Stimulated activated CD4-positive, alpha-beta T cell treated with anti-CD3 and anti-CD28 coated beads, Interleukin-4, amount 100 ng/mL, for 24 hours (primary cell): ENCODE measurements at regions not wholly inside any gene's neighbourhood (a gene's known extent, or its start where the extent isn't known, plus 50 kb on each side); places are given as distances from the start of the nearest gene placed in this dataset.
"Not testable (repeated sequence)": the region's sequence is repeated elsewhere in the genome, so short reads cannot be mapped to it uniquely, and the experiment has no call there.

Source experiments
- DNase-seq: peaks from one replicate; pipeline ENCODE4 v3.0.0-alpha.2; 2020

DNA sequence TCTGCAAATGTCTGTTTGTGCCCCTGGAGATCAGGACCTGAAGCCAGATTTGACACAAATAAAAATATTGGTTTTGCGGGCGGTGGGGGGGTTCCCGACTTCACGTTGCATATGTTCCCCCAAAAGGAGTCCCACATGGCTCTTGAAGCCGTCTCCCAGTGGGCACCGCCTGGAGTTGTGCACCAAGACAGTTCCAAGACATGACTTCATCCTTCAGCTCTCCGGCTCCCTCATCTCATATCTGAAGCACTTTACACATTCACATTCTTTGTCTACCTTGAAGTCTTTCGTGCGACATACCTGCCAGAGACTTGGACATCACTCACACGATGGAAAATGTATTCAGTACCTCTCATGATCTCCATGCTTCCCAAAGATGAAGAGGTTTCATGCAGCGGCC, 362.8 kb upstream of the FOXK1 start:
- no peak for DNase-seq

- no peak for DNase-seq
Observed at GRCh38 chr7:4325732-4326131, 356.4 kb upstream of the FOXK1 start.

DNA sequence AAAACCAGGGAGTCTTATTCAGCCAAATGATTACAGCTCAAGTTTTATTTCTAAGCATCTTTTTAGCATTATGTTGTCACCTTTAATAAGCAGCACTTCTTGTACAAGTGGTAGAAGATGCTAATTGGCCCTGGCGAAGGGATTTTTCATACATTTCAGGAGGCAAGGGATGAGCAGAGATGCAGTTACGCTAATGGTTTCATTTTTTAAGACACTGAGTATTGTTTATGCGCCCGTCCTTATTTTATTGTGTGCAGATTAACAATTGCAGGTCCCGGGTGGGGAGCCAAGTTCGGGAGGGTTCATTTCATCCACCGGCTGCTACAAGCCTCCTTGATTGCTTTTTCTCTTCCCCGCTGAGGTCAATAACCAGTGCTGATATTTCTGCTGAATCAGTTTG, 350.4 kb upstream of the FOXK1 start:
- no peak for DNase-seq

DNA sequence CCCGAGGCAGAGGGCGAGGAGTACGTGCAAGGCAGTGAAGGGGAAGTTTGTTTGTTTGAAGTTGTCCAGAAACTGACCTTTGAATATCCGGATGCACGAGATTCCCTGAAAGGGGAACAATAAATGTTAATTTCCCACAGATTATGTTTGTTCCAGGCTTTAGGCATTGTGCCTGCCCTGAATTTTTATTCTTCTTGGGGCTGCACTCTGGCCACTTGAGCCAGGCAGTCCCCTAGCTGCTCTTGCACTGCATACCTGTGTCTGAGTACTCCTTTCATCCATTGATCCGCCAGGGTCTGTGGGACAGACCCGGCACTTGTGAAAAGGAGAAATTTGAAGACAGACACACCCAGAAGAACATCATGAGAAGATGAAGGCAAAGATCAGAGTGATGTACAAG, 343.5 kb upstream of the FOXK1 start:
- no peak for DNase-seq

GRCh38 chr7:4343272-4344247, 338.5 kb upstream of the FOXK1 start:
- no peak for DNase-seq

GRCh38 chr7:4345004-4345403, 337.1 kb upstream of the FOXK1 start:
- no peak for DNase-seq

- no peak for DNase-seq
Observed at GRCh38 chr7:4352069-4352468, 330.0 kb upstream of the FOXK1 start.

DNA sequence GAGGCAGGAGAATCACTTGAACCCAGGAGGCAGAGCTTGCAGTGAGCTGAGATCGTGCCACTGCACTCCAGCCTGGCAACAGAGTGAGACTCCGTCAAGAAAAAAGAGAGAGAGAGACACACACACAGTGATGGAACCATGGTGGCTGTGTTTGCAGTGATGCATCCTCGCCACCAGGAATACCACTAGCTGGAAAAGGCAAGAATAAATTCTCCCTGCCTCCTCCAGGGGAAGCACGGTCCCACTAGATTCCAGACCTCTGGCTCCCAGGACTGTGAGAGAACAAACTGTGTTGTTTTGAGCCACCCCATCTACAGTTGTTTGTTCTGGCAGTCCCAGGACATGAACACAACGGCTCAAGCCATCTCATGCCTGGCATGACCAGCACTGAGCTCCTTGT, 320.3 kb upstream of the FOXK1 start:
- DNase-seq = no peak

- no peak for DNase-seq
Observed at GRCh38 chr7:4383584-4383983, 298.5 kb upstream of the FOXK1 start.

DNA sequence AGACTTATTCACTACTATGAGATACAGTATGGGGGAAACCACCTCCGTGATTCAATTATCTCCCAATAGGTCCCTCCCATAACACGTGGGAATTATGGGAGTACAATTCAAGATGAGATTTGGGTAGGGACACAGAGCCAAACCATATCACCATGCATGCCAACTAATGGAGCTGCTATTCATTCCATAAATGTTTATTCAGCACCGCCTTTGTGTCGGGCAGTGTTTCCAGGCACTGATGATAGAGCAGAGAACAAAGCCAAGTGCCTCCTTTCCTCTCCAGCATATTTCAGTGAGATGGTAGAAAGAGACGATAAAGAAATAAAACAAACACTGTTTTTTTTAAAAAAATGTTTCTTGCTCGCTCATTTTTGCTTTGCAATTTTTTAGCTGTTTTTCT, 295.9 kb upstream of the FOXK1 start:
- no peak for DNase-seq

- DNase-seq = not testable (repeated sequence)
Observed at GRCh38 chr7:4391103-4391502, 291.0 kb upstream of the FOXK1 start.

- DNase-seq = no peak
Observed at GRCh38 chr7:4394736-4395135, 287.4 kb upstream of the FOXK1 start.

DNA sequence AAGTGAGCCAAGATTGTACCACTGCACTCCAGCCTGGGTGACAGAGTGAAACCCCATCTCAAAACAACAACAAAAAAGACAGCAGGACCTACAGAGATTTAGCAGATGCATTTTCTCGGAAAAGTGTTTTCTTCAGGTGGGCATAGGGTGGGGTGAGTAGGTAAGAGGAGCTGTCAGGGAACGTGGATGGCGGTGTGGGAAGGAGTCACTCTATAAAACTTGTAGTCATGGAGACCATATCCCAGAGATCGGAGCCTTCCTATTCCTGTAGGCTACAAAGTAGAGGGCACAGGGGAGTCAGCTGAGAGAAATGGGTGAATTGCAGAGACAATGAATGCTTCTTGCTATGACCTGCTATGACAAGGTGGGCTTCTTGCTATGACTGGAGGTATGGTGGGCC, 283.0 kb upstream of the FOXK1 start:
- no peak for DNase-seq

DNA sequence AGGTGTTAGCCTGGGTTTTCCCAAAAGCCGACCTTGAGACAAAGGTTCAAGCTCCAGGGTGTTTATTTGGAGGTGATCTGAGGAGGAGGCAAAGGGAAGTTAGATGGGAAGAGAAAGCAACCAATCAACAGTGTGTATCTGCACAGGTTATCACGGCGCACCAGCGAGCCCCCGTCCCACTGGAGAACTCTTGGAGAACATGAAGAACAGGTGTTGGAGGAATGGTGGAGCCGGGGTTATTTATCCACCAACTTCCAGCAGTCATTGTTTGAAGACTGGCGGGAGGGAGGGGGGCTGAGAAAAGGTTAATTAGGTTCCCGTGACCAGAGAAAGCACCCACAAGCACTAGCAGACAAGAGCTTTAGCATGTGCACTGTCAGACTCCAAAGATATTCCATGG, 282.5 kb upstream of the FOXK1 start:
- no peak for DNase-seq

DNA sequence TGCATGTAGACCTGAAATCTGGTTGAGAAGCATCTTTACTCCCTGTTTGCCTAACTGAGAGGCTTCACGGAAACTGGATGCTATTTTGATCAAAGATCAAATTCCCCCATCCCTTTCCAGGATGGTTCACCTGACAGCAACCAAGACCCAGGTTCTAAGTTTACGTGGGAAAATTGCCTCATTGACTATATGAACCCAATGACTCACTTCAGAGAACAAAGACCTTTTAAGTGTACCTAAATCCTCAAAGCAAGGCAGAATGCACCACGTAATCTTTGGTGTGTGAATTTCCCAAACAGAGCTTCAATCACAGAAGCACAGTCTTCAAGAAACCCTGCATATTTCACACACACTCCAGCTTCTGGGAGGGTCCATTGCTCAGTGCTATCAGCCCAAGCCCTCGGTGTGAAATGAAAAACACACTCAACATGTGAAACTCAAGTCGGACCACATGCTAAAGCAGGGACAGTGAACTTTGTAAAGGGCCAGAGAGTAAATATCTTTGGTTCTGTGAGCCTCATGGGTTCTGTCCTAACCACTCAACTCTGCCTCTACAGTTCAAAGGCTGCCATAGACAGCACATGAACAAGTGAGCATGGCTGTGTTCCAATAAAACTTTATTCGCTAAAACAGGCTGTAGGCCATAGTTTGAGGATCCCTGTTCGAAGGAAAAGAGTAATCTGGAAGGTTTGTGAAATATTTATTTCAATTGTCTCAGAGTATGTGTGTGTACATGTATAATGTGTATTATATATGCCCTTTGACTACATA, 275.6 kb upstream of the FOXK1 start:
- no peak for DNase-seq

GRCh38 chr7:4409946-4410345, 272.1 kb upstream of the FOXK1 start:
- DNase-seq = no peak

DNA sequence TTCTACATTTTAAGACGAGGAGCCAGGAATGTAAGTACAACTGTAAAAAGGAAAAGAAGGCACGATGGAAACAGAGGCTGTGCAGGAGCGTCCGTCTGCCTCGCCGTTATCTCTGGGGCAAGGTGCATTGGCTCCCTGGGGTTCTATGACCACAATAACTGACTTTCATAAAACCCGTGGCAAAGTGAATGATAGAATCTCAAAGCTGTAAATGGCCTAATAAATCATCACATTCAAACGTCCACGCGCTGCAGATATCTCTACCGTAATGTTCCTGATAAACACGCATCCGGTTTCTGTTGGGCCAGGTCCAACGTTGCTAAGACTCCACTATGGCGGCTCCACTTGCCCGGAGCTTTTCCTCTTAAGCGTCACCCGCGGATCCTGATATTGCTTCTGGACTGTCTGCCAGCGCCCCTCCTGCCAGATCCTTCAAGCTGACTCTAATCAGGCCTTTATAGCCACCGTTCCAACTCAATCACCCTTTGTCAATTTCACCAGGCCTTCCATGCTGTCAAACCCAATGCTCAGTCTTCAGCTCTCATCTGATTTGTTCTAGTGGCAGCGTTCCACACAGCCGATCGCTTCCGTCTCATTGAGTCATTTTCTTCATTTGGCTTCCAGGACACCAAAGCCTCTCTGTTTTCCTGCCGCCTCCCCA, 265.6 kb upstream of the FOXK1 start:
- DNase-seq = no peak

DNA sequence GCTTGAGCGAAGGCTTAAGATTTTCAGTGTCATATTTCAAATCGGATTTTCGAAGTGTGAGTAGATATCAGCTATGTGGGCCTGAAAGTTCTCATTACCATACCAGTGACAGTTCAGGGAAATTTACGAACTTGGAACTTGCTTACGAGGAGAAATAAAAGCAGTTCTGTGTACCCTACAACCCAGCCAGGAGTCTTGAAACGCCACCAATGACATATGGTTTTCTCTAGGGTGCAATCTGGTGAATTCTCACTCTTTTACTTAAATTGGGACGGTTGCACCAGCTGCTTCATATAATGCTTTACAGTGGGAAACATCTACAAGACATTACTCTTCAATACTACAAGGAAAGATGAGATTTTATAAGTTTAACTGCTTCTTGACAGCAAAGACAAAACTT, 253.6 kb upstream of the FOXK1 start:
- no peak for DNase-seq

GRCh38 chr7:4430227-4430626, 251.9 kb upstream of the FOXK1 start:
- DNase-seq = no peak

DNA sequence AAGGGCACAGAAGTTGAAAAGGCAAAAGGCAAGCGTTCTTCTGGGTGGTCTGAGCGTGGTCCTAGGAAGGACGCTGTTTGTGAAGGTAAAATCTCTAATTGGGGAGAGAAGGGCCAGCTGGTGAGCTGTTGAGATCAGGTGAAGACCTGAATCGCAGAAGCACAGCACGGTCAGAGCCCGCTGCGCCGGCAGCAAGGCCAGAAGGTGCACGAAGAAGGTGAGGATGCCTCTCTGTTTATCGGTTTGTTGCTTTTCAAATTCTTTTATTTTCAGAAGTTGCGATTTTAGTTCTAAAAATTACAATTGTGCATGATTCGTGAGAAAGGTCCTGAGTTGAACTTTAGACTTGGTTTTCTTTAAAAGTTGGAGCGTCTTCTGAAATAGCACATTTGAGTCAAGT, 247.8 kb upstream of the FOXK1 start:
- DNase-seq = no peak

- no peak for DNase-seq
Observed at GRCh38 chr7:4436361-4436895, 245.7 kb upstream of the FOXK1 start.

DNA sequence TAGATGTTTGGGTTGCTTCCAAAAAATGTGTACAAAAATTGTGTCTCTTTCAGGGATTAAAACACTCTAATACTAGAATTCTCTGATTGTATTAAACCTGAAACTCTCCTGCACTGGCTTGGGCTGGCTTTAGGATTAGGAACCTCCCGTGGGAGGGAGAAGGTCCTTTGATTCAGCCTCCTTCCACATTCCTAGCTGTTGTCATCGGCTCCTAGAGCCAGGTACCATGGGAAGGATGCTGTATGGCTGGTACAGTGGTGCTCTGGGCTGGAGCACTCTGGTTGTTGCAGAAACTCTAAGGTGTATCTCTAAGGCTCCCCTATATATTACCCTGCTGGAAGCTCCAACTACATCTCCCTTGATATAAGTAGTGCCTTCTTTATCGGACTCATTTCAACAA, 245.2 kb upstream of the FOXK1 start:
- no peak for DNase-seq

GRCh38 chr7:4437916-4438315, 244.2 kb upstream of the FOXK1 start:
- DNase-seq = no peak
